HepG2 (cell line): ENCODE measurements at regions not wholly inside any gene's neighbourhood (a gene's known extent, or its start where the extent isn't known, plus 50 kb on each side); places are given as distances from the start of the nearest gene placed in this dataset.

ENCODE experiments used
- ATAC-seq: fragments of 200-7000 bp; cut with Tn5 transposase; 3 replicates; pipeline ENCODE4 v1.9.1; 2020; ENCODE audit warnings: mild to moderate bottlenecking, moderate library complexity
- BruUV-seq: library from RNA; stranded (reverse); fragments of 400-500 nt; replicated peaks from 2 replicates; lab custom pipeline; 2021; lab: Mats Ljungman, UMichigan
- CTCF ChIA-PET: fragments of 300-600 bp; formaldehyde crosslinking; extraction: SDS; loops from one replicate; lab custom pipeline; 2021; ENCODE audit warnings: low total read pairs, inconsistent platforms, low intra/inter-chr PET ratio; lab: Yijun Ruan, JAX
- POLR2A ChIA-PET: fragments of 350-600 bp; sonication (Branson Sonifier 250); formaldehyde crosslinking; loops from one replicate; lab custom pipeline; 2020; ENCODE audit warnings: antibody characterized with exemption, inconsistent platforms; lab: Yijun Ruan, JAX
- DNase-seq: peaks from one replicate; pipeline ENCODE4 v3.0.0-alpha.2; 2015; ENCODE audit warnings: low spot score
- FAIRE-seq: peaks from 3 replicates; lab custom pipeline; 2011; peaks lifted over from hg19 to GRCh38; lab: Jason Lieb, UNC
- H2AFZ ChIP-seq: one replicate; pipeline ENCODE4 v1.6.1; 2011; ENCODE audit warnings: low read length, inconsistent platforms
- H3K27ac ChIP-seq: fragments of 300-600 bp; 3 replicates; pipeline ENCODE4 v1.8.0; 2011; ENCODE audit warnings: mixed run types, mild to moderate bottlenecking, mixed read lengths, low read length, inconsistent platforms; ENCODE audit not compliant: insufficient read depth; ENCODE audit errors: extremely low read length
- H3K27me3 ChIP-seq, 2 experiments: fragments of 200-600 bp in 1 of 2; 2 replicates in 1 of 2; 3 replicates in 1 of 2; pipeline versions ENCODE4 v1.6.0 to v1.8.0; 2011; ENCODE audit warnings: low read length in 2 of 2, mild to moderate bottlenecking in 2 of 2, moderate library complexity in 2 of 2, inconsistent platforms in 1 of 2; ENCODE audit not compliant: insufficient read depth in 2 of 2, control insufficient read depth in 1 of 2
- H3K36me3 ChIP-seq, 2 experiments: fragments of 200-600 bp in 1 of 2; replicated peaks in 1 of 2; 2 replicates in 1 of 2; 3 replicates in 1 of 2; pipeline versions ENCODE4 v1.5.1 to v1.8.0; 2011; ENCODE audit warnings: low read length in 2 of 2, inconsistent platforms in 1 of 2; ENCODE audit not compliant: insufficient read depth in 2 of 2, control insufficient read depth in 1 of 2
- H3K4me1 ChIP-seq: 2 replicates; pipeline ENCODE4 v1.5.1; 2012; ENCODE audit warnings: low read length, inconsistent platforms; ENCODE audit not compliant: insufficient read depth
- H3K4me2 ChIP-seq: 2 replicates; pipeline ENCODE4 v1.6.0; 2011; ENCODE audit warnings: low read depth, low read length, inconsistent platforms
- H3K4me3 ChIP-seq, 3 experiments: fragments of 200-600 bp in 1 of 3; sonication (generic), shearing (Covaris generic) in 1 of 3; replicated peaks in 1 of 3; 2 replicates each; pipeline ENCODE4 v1.5.1; 2011 to 2016; ENCODE audit warnings: low read length in 3 of 3, inconsistent platforms in 2 of 3, low read depth in 2 of 3, mild to moderate bottlenecking in 2 of 3, control low read depth in 1 of 3, mixed read lengths in 1 of 3; ENCODE audit not compliant: insufficient read depth in 1 of 3
- H3K79me2 ChIP-seq: one replicate; pipeline ENCODE4 v1.6.1; 2011; ENCODE audit warnings: low read length, inconsistent platforms; ENCODE audit not compliant: insufficient read depth
- H3K9ac ChIP-seq: 2 replicates; pipeline ENCODE4 v1.6.0; 2011; ENCODE audit warnings: mild to moderate bottlenecking, low read depth, low read length, inconsistent platforms; ENCODE audit not compliant: insufficient read depth
- H3K9me3 ChIP-seq: 2 replicates; pipeline ENCODE4 v1.5.1; 2012; ENCODE audit warnings: mild to moderate bottlenecking, low read length
- H4K20me1 ChIP-seq: 2 replicates; pipeline ENCODE4 v1.6.0; 2011; ENCODE audit warnings: inconsistent platforms, mild to moderate bottlenecking, low read length, moderate library complexity; ENCODE audit not compliant: insufficient read depth
- HNF4A ChIP-seq: sonication (generic); formaldehyde crosslinking; IDR thresholded peaks from 2 replicates; pipeline ENCODE4 v1.4.0; 2020; ENCODE audit warnings: missing genetic modification reagents
- JUND ChIP-seq: sonication (generic); formaldehyde crosslinking; IDR thresholded peaks from 2 replicates; pipeline ENCODE4 v1.8.0; 2022; ENCODE audit warnings: mild to moderate bottlenecking, missing genetic modification reagents
- MAFF ChIP-seq: IDR thresholded peaks from 2 replicates; pipeline ENCODE4 v1.6.1; 2011; ENCODE audit warnings: low read depth, low read length, improper control_type of control experiment
- MAFK ChIP-seq, 2 experiments: IDR thresholded peaks in 1 of 2; conservative IDR thresholded peaks in 1 of 2; 2 replicates each; pipeline ENCODE4 v1.6.1; 2011; ENCODE audit warnings: improper control_type of control experiment in 2 of 2, low read length in 2 of 2
- ZNF3 ChIP-seq: IDR thresholded peaks from 2 replicates; pipeline ENCODE4 v1.7.0; 2017; ENCODE audit warnings: inconsistent platforms
- ZNF34 ChIP-seq: sonication (generic); formaldehyde crosslinking; IDR thresholded peaks from 2 replicates; pipeline ENCODE4 v1.4.0; 2020; ENCODE audit warnings: mild to moderate bottlenecking, missing genetic modification reagents, borderline replicate concordance
- WGBS: methylation state at CpG from one replicate; pipeline ENCODE4 v1.1.6; 2017; ENCODE audit warnings: low lambda C conversion rate; 5-methylcytosine and 5-hydroxymethylcytosine counted together
- in situ Hi-C: cut with HindIII; loops from 2 replicates; pipeline ENCODE4 v1.10.0; 2017; ENCODE audit warnings: low pct_unique_long_range_greater_than_20kb; ENCODE audit not compliant: extremely low pct_ligation_motif_present
- intact Hi-C: fragments of 100-400 bp; cut with micrococcal nuclease; formaldehyde crosslinking; loops from one replicate; pipeline ENCODE4 v1.10.0; 2022; ENCODE audit not compliant: unreplicated experiment
- TF ChIP-seq, protein P1 (sequence below): sonication (generic); formaldehyde crosslinking; IDR thresholded peaks from 2 replicates; pipeline ENCODE4 v1.5.0; 2020; ENCODE audit warnings: mild to moderate bottlenecking, missing genetic modification reagents, borderline replicate concordance

DNA sequence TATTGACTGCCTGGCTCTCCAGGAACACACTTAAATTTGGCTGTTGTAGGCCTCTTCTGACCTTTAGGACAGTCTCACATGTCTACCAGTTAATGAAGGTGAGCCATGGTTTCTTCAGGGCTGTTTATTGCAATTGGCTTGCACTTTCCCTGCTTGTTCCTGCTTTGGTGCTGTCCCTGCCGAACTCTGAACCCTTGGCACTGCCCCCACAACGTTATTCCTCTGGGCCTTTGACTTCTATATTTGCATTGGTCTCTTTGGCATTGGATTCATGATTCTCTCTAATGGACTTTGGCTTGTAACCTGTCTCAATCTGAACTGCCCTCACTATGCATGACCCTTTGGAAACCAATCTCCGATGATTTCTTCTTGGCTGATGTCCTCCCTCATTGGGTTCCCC is 299.4 kb downstream of the UTP18 start:
- Histone ChIP-seq H3K27me3 (no peaks in the 10 kb centered on the region), H3K4me1 (peaks cover 7% of the 10 kb centered on the region; the same call in 1 of the 2 replicates), H4K20me1 (no peaks in the 10 kb centered on the region), H3K36me3 (no peaks in the 10 kb centered on the region), H2AFZ (no peak overlapping the region), H3K9me3 (no peaks in the 10 kb centered on the region), H3K4me3 (no peak overlapping the region), H3K4me2 (no peak overlapping the region), H3K79me2 (no peaks in the 10 kb centered on the region), H3K27ac (no peak overlapping the region), H3K9ac (no peak overlapping the region)
- in situ Hi-C loops, result loop anchor here (10.0 kb wide), 1 partner anchor 65 kb away; no protein-coding TSS in a partner anchor
- POLR2A ChIA-PET, result no interaction called here
- 2% methylated on average over 3 of the region's 3 CpGs for WGBS
- intact Hi-C loops, result no loop called here
- no peak for FAIRE-seq
- no peak for TF ChIP-seq ZNF3
- TF ChIP-seq ZNF34 (CRISPR knock-in tag), result no peak
- TF ChIP-seq JUND (CRISPR knock-in tag), result no peak
- peak; percentile 57; the same call in 1 of the 2 replicates for TF ChIP-seq HNF4A (CRISPR knock-in tag)
- CTCF ChIA-PET, result no interaction called here
- no peak for DNase-seq
- ATAC-seq, result peak; percentile 45; the same call in 2 of the 3 replicates
- no TSS peak for BruUV-seq

DNA sequence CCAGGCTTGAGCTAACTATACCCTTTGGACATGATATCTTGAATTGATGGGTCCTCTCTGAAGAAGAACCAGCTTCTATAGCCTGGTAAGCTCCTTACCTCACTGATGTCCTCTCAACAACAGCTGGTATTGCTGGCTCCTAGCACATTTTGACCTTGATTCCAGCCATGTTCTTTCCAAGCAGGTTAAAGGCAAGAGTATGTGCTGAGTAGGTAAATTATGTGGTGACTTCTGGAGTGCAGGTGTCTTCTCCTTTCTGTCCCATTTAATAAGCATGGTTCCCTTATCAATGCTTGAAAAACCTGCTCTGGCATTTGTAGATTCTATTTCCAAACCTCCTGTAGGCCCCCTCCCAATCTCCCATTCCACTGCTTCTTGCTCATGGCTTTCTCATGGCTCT is 300.1 kb downstream of the UTP18 start:
- no peaks in the 10 kb centered on the region for H4K20me1 ChIP-seq
- DNase-seq, result no peak
- TF ChIP-seq MAFF (0 out of 2 replicates have a peak, but pooled peaks have one; percentile 31), MAFK (conservative IDR thresholded peaks at IDR 0.05 in 1 of 2, IDR thresholded peaks at IDR 0.05 in 1 of 2; ENCODE audit: low read length in 2 of 2) (peak; percentile 51 to 54)
- TF ChIP-seq, protein P1, sequence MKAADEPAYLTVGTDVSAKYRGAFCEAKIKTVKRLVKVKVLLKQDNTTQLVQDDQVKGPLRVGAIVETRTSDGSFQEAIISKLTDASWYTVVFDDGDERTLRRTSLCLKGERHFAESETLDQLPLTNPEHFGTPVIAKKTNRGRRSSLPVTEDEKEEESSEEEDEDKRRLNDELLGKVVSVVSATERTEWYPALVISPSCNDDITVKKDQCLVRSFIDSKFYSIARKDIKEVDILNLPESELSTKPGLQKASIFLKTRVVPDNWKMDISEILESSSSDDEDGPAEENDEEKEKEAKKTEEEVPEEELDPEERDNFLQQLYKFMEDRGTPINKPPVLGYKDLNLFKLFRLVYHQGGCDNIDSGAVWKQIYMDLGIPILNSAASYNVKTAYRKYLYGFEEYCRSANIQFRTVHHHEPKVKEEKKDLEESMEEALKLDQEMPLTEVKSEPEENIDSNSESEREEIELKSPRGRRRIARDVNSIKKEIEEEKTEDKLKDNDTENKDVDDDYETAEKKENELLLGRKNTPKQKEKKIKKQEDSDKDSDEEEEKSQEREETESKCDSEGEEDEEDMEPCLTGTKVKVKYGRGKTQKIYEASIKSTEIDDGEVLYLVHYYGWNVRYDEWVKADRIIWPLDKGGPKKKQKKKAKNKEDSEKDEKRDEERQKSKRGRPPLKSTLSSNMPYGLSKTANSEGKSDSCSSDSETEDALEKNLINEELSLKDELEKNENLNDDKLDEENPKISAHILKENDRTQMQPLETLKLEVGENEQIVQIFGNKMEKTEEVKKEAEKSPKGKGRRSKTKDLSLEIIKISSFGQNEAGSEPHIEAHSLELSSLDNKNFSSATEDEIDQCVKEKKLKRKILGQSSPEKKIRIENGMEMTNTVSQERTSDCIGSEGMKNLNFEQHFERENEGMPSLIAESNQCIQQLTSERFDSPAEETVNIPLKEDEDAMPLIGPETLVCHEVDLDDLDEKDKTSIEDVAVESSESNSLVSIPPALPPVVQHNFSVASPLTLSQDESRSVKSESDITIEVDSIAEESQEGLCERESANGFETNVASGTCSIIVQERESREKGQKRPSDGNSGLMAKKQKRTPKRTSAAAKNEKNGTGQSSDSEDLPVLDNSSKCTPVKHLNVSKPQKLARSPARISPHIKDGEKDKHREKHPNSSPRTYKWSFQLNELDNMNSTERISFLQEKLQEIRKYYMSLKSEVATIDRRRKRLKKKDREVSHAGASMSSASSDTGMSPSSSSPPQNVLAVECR (CRISPR knock-in tag), result no peak
- ChIA-PET CTCF (no interaction called here), POLR2A (no interaction called here)
- intact Hi-C loops (no loop called here), in situ Hi-C loops (no loop called here)
- H3K4me1 ChIP-seq, result peaks cover 7% of the 10 kb centered on the region; the same call in 1 of the 2 replicates
- no peaks in the 10 kb centered on the region for H3K27me3 ChIP-seq
- no peak overlapping the region for H3K9ac ChIP-seq
- no peak overlapping the region for H3K27ac ChIP-seq
- H3K9me3 ChIP-seq, result no peaks in the 10 kb centered on the region
- no peak overlapping the region for H2AFZ ChIP-seq
- no peaks in the 10 kb centered on the region for H3K36me3 ChIP-seq
- no peaks in the 10 kb centered on the region for H3K79me2 ChIP-seq
- FAIRE-seq, result no peak
- ATAC-seq, result no peak
- H3K4me2 ChIP-seq, result no peak overlapping the region
- BruUV-seq, result no TSS peak
- no peak overlapping the region for H3K4me3 ChIP-seq
